Mucosa of gallbladder (tissue), 1 donor: ENCODE measurements at regions not wholly inside any gene's neighbourhood (a gene's known extent, or its start where the extent isn't known, plus 50 kb on each side); places are given as distances from the start of the nearest gene placed in this dataset.
"Not testable (repeated sequence)": the region's sequence is repeated elsewhere in the genome, so short reads cannot be mapped to it uniquely, and the experiment has no call there.

ENCODE experiments used
- DNase-seq: peaks from one replicate; pipeline ENCODE4 v3.0.0-alpha.2; 2020; ENCODE audit warnings: low spot score
- donor health status: DM: no; HTN: no; CAD: no.

DNA sequence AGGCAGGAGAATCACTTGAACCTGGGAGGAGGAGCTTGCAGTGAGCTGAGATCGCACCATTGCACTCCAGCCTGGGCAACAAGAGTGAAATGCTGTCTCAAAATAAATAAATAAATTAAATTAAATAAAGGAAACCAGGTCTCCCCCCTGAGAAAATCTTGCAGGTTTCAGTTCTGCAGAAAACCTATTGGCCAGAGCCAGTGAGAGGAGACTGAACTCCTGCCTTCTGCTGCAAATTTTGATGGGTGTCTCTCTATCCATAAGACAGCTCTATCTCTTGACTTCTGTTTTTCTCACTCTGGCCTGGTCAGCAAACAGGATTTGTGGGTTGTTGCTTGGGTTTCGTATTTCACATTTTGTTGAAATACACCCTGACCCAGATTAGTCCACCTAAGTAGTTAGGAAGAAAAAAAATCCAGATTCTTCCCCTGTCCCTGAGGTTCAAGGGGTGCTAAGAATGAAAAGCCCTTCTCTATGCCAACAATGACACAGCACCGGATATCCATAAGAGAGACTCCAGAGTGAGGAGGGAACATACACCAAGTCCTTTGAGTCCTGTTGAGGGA lies 86.7 kb upstream of the MAP4K4 start:
- DNase-seq, result no peak

DNA sequence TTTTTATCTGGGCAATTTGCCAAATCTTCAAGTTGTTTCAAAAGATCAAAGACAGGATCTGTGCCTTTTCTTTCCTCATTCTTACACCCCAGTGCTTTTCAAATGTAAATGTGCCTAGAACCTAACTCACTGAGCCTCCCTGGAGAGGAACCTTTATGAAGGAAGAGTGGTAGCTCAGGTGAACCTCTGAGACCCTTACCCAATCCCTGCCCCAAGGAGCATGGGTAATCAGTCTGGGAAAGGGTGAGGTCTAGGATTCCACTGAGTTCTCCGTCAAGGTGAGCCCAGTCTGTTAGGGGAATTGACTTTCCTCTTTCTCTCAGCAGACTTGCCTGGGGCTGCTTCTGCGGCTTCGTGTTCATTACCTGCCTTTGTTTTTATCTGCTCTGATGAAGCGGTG lies 88.1 kb upstream of the MAP4K4 start:
- no peak for DNase-seq

DNA sequence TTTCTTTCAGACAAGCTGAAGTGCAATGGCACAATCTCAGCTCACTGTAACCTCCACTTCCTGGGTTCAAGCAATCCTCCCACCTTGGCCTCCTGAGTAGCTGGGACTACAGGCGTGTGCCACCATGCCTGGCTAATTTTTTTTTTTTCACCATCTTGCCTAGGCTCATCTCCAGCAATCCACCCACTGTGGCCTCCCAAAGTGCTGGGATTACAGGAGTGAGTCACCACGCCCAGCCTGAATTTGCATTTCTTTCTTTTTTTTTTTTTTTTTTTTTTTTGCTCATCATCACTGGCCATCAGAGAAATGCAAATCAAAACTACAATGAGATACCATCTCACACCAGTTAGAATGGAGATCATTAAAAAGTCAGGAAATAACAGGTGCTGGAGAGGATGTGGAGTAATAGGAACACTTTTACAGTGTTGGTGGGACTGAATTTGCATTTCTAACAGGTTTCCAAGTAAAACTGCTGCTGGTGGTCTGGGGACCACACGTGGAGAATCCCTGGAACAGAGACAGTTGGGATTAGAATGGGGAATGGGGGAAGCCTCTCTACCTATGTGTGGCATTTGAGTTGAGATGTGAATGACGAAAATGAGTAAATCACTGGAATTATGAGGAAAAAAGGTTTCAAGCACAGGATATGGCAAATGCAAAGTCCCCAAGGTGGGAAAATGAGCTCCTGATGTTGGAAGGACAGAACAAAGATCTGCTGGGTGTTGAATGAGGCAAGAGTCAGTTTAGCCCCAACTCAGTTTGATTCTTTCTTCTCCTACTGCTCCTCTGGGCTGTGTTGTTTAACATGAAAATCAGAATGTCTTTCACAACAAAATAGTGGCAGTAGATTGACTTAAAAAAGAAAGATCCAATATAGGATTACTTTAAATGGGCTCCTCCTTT lies 88.8 kb upstream of the MAP4K4 start:
- no peak for DNase-seq

DNA sequence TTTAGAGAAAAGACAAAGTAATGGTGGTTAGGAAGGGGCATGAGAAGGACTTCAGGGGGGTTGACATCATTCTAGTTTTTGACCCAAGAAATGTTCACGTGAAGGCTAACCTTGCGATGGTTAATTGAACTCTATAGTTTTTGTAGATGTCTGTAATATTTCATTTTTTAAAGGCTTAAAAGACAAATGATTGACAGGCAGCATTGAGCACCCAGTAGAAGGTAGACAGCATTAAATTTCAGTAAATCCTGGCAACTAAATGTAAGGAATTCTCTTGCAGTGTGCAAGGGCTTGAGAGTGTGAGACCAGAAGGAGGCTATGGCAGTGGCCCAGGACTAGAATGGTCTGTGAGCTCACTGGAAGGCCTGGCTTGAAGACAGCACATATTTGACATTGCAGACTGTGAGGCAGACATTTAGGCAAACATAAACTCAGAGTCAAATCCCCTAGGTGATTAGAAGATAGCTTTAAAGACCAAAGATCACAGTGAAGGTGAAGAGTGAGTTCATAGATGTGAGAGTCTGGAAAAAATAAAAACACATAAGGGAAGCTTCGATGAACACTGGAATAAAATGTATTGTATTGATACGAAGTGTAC lies 100.1 kb upstream of the MAP4K4 start:
- peak; percentile 30 for DNase-seq

DNA sequence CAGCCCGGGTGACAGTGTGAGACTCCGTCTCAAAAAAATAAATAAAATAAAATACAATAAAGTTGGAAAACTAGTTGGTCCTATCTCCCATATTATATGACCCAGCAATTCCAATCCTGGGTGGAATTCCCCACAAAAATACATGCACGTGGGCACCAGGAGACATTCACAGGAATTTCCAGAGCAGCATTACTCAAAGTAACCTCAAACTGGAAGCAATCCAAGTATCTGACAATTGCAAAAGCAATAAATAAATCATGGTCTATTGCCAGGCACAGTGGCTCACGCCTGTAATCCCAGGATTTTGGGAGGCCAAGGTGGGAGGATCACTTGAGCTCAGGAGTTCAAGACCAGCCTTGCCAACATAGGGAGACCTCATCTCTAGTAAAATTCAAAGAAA lies 101.2 kb upstream of the MAP4K4 start:
- DNase-seq, result no peak

DNA sequence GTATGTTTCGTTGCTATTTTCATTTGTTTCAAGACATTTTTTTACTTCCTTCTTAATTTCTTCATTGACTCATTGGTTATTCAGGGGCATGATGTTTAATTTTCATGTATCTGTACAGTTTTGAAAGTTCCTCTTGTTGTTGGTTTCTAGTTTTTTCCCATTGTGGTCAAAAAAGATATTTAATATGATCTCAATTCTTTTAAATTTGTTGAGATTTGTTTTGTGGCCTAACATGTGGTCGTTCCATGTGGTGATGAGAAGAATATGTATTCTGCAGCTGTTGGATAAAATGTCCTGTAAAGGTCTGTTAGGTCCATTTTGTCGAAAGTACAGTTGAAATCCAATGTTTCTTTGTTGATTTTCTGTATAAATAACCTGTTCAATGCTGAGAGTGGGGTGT lies 110.3 kb upstream of the MAP4K4 start:
- DNase-seq, result no peak

DNA sequence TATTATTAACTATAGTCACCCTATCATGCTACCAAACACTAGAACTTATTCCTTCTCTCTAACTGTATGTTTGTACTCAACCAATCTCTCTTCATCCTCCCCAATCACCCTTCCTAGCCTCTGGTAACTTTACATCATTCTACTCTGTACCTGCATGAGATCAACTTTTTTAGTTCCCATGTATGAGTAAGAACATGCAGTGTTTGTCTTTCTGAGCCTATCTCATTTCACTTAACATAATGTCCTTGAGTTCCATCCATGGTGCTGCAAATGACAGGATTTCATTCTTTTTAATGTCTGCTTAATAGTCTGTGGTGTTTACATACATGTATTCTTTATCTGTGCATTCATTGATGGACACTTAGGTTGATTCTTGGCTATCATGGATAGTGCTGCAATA lies 108.9 kb upstream of the RFX8 start:
- no peak for DNase-seq

DNA sequence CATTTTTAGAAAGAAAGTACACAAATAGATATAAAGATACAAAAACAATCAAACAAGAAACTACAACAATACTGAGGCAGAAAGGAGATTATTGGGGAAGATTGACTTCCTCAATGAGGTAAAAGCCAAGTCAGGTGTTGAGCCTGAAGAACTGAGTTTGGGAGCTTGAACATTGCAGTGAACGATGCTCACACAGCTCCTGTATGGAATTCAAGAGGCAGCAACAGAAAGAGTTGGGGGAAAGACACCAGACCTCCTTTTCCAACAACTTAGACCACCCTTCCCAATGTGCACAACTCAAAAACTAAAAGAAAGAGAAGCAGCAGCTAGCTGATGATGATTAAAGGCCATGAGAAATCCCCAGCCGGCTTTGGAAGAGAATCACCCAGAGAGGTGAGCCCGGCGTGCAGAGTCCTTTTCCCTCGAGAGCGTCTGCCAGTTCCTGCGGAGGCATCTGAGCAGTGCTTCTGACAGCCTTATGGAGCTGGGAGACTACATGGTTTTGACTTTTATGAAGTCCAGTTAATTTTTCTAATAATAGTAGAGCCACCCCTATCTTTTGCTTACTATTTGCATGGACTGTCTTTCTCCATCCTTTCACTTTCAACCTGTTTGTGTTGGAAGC lies 106.9 kb upstream of the RFX8 start:
- no peak for DNase-seq

DNA sequence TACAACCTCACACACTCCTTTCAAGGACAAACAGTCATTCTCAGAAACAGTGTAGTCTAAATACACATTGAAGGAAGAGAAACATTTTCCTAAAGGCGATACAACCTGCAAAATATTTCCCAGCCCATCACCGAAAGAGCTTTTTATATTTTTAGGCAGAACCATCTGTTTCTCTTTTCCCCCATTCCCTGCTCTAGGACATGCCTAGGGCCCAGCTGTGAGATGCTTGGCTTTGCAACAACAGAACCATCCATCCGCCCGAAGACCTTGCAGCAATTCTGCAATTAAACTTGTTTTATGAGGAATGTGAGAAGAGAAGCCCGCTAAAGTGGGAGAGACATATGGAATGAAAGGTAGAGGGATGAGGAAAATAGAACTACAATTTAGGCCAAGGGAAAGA lies 105.6 kb upstream of the RFX8 start:
- no peak for DNase-seq

DNA sequence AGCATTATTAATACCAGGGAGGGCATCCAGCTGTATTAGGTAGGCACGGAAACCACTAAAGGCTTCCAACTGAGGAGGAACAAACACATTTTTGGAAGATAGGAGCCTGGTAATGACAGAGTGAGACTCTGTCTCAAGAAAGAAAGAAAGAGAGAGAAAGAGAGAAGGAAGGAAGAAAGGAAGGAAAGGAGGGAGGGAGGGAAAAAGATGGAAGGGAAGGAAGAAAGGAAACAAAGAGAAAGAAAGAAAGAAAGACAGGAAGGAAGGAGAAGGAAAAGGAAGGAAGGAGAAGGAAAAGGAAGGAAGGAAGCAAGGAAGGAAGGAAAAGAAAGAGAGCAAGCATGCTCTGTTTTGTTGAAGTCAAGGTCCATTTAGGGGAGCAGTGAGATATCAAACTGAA lies 103.8 kb upstream of the RFX8 start:
- DNase-seq, result no peak

DNA sequence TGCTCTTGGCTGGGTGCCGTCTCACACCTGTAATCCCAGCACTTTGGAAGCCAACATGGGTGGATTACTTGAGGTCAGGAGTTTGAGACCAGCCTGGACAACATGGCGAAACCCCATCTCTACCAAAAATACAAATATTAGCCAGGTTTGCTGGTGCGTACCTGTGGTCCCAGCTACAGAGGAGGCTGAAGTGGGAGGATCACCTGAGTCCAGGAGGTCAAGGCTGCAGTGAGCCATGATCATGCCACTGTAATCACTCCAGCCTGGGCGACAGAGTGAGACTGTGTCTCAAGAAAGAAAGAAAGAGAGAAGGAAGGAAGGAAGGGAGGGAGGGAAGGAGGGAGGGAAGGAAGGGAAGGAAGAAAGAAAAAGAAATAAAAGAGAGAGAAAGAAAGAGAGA lies 103.2 kb upstream of the RFX8 start:
- DNase-seq, result not testable (repeated sequence)

DNA sequence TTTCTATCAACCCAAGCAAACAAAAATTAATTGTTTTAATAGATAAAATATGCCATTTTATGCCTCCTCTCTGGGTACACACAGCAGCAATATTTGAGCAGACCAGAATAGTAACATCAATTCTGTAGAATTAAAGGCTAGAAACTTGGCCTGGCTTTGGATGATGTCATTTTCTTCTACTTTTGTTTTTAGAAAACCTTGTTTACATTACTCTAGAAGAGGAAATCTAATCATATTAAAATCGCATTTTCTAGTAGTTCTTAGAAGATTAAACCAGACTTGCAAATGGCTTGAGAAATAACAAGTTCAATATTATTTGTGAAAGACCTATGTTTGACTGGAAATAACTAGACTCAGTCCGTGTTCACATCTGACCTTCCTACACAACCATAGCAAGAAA lies 102.3 kb upstream of the RFX8 start:
- no peak for DNase-seq

DNA sequence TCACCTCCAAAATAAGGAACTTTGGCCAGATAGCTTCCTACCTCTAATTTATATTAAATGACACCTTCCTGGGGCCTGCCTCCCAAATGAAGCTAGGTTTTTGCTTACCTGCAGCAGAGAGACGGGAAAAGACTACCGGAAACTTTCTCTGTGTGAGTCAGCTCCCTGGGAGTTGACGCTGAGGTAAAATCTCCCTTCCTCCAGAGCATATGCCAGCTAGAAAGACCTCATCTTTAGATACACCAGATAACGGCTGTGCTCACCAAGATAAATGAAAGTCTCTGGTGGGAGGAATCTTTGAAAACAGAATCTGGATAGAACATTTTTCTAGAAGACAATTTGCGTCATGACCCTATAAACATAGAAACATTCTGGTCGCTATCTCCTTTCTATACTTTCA lies 99.7 kb upstream of the RFX8 start:
- DNase-seq, result no peak

DNA sequence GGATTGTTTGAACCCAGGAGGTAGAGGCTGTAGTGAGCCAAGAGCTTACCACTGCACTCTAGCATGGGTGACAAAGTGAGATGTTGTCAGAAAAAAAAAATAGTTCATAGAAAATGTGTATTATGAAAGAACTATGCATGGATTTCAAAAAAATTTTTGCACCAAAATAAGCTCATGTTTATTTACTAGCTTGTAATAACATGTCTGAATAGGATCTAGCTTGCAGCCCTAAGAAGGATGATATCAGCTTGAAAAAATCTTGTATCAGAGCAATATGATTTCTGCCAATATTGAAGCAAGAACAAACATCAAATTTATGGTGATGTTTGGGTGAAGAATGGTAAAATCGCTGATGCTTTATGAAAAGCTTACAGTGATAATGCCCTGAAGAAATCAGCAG lies 97.0 kb upstream of the RFX8 start:
- no peak for DNase-seq

DNA sequence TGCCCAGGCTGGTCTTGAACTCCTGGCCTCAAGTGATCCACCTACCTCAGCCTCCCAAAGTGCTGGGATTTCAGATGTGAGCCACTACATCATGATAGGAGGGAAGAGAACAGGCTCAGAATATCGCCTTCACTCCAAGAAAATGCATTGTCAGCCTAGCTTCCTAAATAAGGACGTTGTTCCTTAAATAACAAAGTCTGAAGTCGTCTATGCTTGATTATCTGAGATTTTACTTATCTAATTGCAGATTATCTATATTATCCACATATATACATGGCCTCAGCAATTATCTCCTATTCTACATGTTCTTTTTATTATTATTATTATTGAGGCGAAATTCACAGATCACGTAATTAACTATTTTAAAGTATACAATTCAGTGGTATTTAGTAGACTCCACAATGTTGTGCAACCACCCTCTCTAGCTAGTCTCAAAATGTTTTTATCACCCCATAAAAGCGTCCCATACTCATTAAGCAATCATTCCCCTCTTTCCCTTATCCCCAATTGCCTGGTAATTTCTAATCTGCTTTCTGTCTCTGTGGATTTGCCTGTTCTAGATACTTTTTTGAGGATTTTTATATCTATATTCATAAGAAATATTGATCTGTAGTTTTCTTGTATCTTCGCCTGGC lies 95.1 kb upstream of the RFX8 start:
- DNase-seq, result no peak

DNA sequence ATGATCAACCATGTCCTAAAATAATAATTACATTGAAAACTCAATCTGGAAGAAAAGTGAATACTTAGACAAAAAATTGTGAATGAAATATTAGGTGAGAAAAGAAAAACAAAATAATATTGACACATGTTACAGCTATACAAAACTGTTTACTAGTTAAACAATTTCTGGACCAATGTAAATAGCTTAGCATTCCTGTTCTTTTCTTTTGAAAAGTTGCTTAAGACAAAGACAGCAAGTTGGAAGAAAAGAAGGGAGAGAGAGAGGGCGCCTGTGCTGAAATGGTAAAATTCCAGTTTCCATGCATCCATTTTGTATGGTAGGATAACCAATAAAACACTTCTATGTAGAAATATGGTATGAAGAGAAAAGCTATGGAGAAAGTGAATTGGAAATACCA lies 94.1 kb upstream of the RFX8 start:
- DNase-seq, result no peak

DNA sequence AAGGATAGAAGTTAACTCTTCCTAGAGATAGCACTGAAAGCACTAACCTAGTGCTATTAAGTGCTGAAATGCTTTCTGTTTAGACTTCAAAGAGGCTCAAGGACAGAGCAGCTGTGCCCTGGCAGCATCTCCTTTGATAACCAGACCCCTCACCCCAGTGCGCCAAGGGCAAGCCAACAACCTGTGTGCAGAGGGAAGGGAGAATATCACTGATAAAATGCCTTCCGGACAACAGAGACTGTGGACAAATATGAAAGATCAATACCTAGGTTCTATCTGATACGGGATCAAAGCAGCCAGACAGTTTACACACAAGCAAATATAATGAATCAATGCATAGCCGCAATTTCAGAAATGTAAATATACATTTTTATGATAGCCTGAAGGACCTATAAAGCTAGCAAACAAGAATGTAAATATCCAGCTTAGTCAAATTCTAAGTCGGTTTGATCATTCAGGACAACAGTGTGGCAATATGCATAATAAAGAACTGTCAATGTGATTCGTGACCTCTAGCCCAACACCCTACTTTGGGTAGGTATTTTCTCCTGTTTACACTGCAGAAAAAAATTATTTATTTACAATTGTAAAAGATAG lies 91.8 kb upstream of the RFX8 start:
- DNase-seq, result no peak

DNA sequence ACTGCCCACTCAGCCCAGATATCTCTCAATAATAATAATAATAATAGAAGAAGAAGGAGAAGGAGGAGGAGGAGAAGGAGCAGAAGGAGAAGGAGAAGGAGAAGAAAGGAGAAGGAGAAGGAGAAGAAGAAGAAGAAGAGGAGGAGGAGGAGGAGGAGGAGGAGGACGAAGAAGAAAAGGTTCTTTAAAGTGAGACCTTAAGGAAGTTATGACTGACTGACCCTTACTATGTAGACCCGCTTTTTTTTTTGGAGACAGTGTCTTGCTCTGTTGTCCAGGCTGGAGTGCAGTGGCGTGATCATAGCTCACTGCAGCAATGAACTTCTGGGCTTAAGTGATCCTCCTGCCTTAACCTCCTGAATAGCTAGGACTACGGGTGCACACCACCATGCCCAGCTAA lies 88.9 kb upstream of the RFX8 start:
- DNase-seq, result no peak

DNA sequence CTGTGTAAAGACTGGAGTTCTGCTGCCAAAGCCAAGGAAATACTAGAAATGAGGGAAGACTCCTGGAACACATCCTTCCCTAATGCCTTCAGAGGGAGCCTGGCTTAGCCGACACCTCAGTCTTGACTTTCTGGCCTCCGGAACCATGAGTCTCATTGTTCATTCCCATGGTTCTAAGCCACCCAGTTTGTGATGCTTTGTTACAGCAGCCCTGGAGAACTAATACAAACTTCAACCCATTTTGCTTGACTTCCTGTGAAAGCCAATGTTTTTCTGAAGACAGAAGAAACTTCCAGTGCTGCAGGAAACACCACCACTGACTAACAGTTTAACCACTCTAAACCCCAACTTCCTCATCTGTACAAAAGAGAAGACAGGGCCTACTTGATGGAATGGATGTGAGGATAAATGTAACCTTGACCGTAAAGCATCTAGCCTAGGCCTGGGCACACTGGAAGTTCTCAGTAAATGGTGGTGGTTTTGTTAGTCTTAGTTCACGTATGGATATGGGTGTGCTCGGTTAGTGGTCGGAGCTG lies 85.9 kb upstream of the RFX8 start:
- DNase-seq, result no peak

DNA sequence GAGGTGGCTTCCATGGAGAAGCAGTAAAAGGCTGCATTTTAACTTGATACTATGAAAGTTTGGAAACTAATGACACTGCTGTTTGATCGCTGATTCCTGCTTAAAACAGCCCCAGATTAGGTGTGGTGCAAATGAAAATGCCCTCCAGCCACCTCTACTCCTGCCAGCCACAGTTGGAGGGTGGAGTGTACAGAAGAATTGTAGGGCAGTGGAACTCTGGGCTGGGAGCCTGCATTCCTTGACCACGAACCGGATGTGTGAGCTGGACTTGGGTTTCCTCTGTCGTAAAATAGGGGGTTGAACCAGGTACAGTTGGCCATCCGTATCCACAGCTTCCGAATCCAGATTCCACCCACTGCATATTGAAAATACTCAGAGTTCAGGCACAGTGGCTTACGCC lies 84.6 kb upstream of the RFX8 start:
- DNase-seq, result no peak

DNA sequence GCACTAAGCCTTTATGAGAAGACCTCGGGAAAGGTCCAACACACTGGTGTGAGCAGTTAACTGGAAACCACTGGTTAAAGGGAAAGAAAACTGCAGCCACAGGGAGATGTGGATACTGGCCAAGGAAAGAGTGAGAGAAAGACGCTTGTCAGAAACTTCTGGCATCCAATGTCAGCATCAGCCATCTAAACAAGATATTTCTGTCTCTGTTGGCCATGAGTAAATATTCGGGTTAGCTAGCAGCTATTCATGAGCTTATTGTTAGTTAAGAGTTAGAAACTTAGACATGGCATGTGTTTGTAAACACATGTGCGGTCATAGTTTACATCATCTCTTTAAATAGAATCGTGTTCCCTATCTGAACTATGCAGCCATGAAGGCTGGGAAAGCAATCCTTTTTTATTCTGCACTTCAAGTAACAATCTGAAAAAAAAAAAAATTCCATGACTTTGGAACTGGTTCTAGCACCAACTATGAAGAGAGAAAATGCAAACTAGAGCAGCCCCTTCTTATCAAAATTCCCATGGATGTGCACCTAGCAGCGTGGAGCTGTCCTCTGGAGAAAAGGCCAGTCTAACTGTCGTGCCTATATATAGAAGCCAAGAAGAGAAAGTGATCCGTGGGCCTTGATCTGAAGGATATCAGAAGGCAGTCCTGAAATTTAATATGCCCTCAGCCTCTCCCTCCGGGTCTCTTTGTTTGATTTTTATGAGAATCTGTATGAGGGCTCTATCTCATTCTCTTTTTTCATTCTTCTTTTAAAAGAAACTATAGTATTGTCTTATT lies 84.0 kb upstream of the RFX8 start:
- no peak for DNase-seq
